IPS-20b (cell line): ENCODE measurements at regions not wholly inside any gene's neighbourhood (a gene's known extent, or its start where the extent isn't known, plus 50 kb on each side); places are given as distances from the start of the nearest gene placed in this dataset.

Experiments
- H3K27ac ChIP-seq: one replicate; pipeline ENCODE4 v1.5.1; 2013; ENCODE audit warnings: low read length
- H3K27me3 ChIP-seq: 2 replicates; pipeline ENCODE4 v1.6.1; 2013; ENCODE audit warnings: mild to moderate bottlenecking, low read length, inconsistent platforms; ENCODE audit not compliant: insufficient read depth
- H3K36me3 ChIP-seq: 2 replicates; pipeline ENCODE4 v1.6.1; 2013; ENCODE audit warnings: low read depth, mild to moderate bottlenecking, inconsistent platforms, low read length, moderate library complexity; ENCODE audit not compliant: insufficient read depth
- H3K4me1 ChIP-seq: 2 replicates; pipeline ENCODE4 v1.6.1; 2013; ENCODE audit warnings: mild to moderate bottlenecking, control low read depth, inconsistent platforms, low read length, moderate library complexity; ENCODE audit not compliant: insufficient read depth
- H3K4me3 ChIP-seq: 2 replicates; pipeline ENCODE4 v1.5.1; 2013; ENCODE audit warnings: mild to moderate bottlenecking, low read length, inconsistent platforms
- H3K9ac ChIP-seq: 2 replicates; pipeline ENCODE4 v1.6.1; 2013; ENCODE audit warnings: low read depth, mild to moderate bottlenecking, inconsistent platforms, low read length, moderate library complexity
- H3K9me3 ChIP-seq: 2 replicates; pipeline ENCODE4 v1.6.1; 2013; ENCODE audit warnings: mild to moderate bottlenecking, low read depth, low read length, inconsistent platforms; ENCODE audit not compliant: insufficient read depth

GRCh38 chr3:186467969-186468368, 76.2 kb downstream of the CRYGS start:
- no peaks in the 10 kb centered on the region for H3K36me3 ChIP-seq
- H3K9me3 ChIP-seq = no peaks in the 10 kb centered on the region
- H3K4me3 ChIP-seq = no peak overlapping the region
- H3K9ac ChIP-seq = no peak overlapping the region
- H3K27ac ChIP-seq = no peak overlapping the region
- H3K4me1 ChIP-seq = no peaks in the 10 kb centered on the region
- H3K27me3 ChIP-seq = no peaks in the 10 kb centered on the region

DNA sequence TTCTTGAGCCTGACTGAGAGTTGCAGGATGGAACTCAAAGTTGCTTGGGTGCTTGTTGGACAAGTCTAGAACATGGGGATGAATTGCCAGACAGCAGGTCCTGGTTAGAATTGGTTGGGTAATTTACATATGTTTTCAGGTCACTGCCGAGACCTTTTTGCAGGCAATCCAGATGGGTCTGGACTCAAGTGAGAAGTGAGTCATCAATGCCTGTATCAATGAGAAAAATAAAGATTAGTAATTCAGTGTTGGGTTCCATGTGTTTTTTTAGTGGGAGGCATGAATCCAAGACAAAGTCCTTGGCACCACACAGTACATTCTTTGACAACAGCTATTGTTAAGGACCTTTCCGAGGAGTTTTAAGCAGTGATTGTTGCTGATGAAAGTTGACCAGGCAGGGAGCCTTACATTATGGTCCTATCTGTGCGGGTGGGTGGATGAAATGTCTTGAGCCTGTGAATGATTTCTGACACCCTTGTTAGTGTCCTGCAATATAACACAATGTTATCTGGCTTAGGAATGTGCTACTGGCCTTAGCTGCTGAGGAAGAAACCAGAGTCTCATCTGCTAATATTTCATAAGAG, 77.7 kb downstream of the CRYGS start:
- no peak overlapping the region for H3K27ac ChIP-seq
- H3K4me3 ChIP-seq = no peak overlapping the region
- H3K36me3 ChIP-seq = no peaks in the 10 kb centered on the region
- no peak overlapping the region for H3K9ac ChIP-seq
- no peaks in the 10 kb centered on the region for H3K9me3 ChIP-seq
- no peaks in the 10 kb centered on the region for H3K27me3 ChIP-seq
- no peaks in the 10 kb centered on the region for H3K4me1 ChIP-seq

GRCh38 chr3:186465508-186465907, 78.7 kb downstream of the CRYGS start:
- Histone ChIP-seq H3K9ac (no peak overlapping the region), H3K27me3 (no peaks in the 10 kb centered on the region)

GRCh38 chr3:186464424-186465093, 79.6 kb downstream of the CRYGS start:
- no peak overlapping the region for H3K4me3 ChIP-seq
- no peak overlapping the region for H3K9ac ChIP-seq
- no peak overlapping the region for H3K27ac ChIP-seq
- no peaks in the 10 kb centered on the region for H3K4me1 ChIP-seq
- no peaks in the 10 kb centered on the region for H3K27me3 ChIP-seq
- H3K36me3 ChIP-seq = no peaks in the 10 kb centered on the region
- no peaks in the 10 kb centered on the region for H3K9me3 ChIP-seq

More at GRCh38 chr3:186465508-186465907, 78.7 kb downstream of the CRYGS start:
- H3K4me3 ChIP-seq = no peak overlapping the region
- H3K36me3 ChIP-seq = no peaks in the 10 kb centered on the region
- H3K27ac ChIP-seq = no peak overlapping the region
- H3K4me1 ChIP-seq = no peaks in the 10 kb centered on the region
- no peaks in the 10 kb centered on the region for H3K9me3 ChIP-seq

GRCh38 chr3:186461141-186461540, 83.0 kb downstream of the CRYGS start:
- Histone ChIP-seq H3K36me3 (no peaks in the 10 kb centered on the region), H3K4me1 (no peaks in the 10 kb centered on the region), H3K4me3 (no peak overlapping the region), H3K27me3 (no peaks in the 10 kb centered on the region), H3K27ac (no peak overlapping the region), H3K9ac (no peak overlapping the region), H3K9me3 (no peaks in the 10 kb centered on the region)

DNA sequence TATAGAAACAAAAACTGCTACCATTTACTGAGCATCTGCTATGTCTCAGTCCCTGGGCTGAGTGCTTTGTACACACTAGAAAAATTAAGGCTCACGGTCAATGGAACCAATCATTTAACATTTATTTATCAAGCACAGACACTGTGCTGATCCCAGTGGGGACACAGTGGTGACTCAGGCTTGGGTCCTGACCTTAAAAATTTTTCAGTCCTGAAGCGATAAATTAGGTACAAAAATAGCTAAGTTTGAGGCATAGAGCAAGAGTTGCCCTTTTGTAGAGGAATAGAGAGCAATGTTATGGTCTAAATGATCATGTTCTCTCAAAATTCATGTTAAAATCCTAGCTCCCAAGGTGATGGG, 85.1 kb downstream of the CRYGS start:
- Histone ChIP-seq H3K9ac (no peak overlapping the region), H3K36me3 (no peaks in the 10 kb centered on the region), H3K27ac (no peak overlapping the region), H3K27me3 (no peaks in the 10 kb centered on the region), H3K4me1 (0 out of 2 replicates have a peak, but pooled peaks cover 5% of the 10 kb centered on the region), H3K9me3 (no peaks in the 10 kb centered on the region), H3K4me3 (no peak overlapping the region)

- no peaks in the 10 kb centered on the region for H3K27me3 ChIP-seq
- no peaks in the 10 kb centered on the region for H3K36me3 ChIP-seq
- no peak overlapping the region for H3K4me3 ChIP-seq
- H3K27ac ChIP-seq = no peak overlapping the region
- no peak overlapping the region for H3K9ac ChIP-seq
- no peaks in the 10 kb centered on the region for H3K9me3 ChIP-seq
- 0 out of 2 replicates have a peak, but pooled peaks cover 5% of the 10 kb centered on the region for H3K4me1 ChIP-seq
These were observed 85.7 kb downstream of the CRYGS start for GRCh38 chr3:186458306-186459107.

- H3K4me1 ChIP-seq = 0 out of 2 replicates have a peak, but pooled peaks cover 5% of the 10 kb centered on the region
- H3K9ac ChIP-seq = no peak overlapping the region
These were observed 86.9 kb downstream of the CRYGS start for GRCh38 chr3:186457236-186457635.

GRCh38 chr3:186456731-186457191, 87.4 kb downstream of the CRYGS start:
- no peaks in the 10 kb centered on the region for H3K27me3 ChIP-seq
- H3K9me3 ChIP-seq = no peaks in the 10 kb centered on the region
- no peak overlapping the region for H3K9ac ChIP-seq
- H3K36me3 ChIP-seq = no peaks in the 10 kb centered on the region
- H3K27ac ChIP-seq = no peak overlapping the region
- 0 out of 2 replicates have a peak, but pooled peaks cover 5% of the 10 kb centered on the region for H3K4me1 ChIP-seq
- H3K4me3 ChIP-seq = no peak overlapping the region

More at GRCh38 chr3:186457236-186457635, 86.9 kb downstream of the CRYGS start:
- no peak overlapping the region for H3K27ac ChIP-seq
- H3K36me3 ChIP-seq = no peaks in the 10 kb centered on the region
- H3K27me3 ChIP-seq = no peaks in the 10 kb centered on the region
- no peaks in the 10 kb centered on the region for H3K9me3 ChIP-seq
- no peak overlapping the region for H3K4me3 ChIP-seq

DNA sequence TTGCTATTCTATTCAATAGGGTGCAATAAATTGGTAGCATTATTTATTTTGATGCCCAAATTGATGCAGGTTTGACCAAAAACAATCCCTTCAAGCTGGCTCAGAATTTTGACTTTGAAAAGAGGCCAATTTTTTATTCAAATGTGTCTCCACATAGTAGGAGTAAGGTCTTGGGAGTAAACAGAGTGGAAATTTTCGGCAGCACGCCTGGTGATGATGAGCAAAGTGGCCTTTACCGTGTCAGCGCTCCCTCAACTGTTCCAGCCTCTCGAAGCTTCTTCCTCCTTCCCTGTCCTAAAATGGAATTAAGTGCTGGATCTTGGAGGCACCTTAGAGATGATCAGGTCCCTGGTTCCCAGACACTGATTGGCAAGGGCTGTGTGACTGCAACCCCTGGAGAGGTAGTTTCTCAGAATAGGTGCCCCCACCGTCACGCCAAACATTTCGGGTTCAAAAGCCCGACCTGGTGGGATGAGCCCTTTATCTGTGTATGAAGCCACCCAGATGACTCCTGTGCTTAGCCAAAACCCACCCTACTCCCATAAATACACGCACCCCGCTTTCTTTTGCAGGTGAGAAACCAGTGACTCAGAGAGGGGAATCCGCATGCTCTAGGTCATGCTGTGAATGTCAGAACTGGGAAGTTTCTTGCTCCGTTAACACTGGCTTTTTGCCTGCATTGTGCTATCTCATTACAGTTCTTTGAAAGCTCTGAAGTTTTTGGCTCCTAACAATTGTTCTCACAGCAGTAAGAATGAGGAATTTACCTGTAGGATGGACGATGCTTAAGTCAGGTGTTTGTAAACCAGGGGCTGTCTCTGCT, 89.1 kb downstream of the CRYGS start:
- no peak overlapping the region for H3K27ac ChIP-seq
- H3K9me3 ChIP-seq = no peaks in the 10 kb centered on the region
- no peaks in the 10 kb centered on the region for H3K36me3 ChIP-seq
- 0 out of 2 replicates have a peak, but pooled peaks cover 5% of the 10 kb centered on the region for H3K4me1 ChIP-seq
- H3K4me3 ChIP-seq = no peak overlapping the region
- no peaks in the 10 kb centered on the region for H3K27me3 ChIP-seq
- H3K9ac ChIP-seq = no peak overlapping the region

DNA sequence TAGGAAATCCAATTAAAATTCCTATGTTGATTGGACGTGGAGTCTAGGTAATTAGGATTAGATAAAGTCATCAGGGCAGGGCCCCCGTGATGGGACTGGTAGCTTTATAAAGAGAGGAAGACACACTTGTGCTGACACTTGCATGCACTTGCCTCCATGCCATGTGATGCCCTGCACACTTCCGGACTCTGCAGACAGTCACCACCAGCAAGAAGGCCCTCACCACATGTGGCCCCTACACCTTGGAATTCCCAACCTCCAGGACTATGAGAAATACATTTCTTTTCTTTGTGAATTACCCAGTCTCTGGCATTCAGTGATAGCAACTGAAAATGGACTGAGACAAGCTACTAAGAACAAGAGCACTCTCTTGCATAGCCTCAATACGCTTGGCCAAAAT, 90.6 kb downstream of the CRYGS start:
- H3K27ac ChIP-seq = no peak overlapping the region
- H3K9ac ChIP-seq = no peak overlapping the region
- no peaks in the 10 kb centered on the region for H3K27me3 ChIP-seq
- 0 out of 2 replicates have a peak, but pooled peaks cover 5% of the 10 kb centered on the region for H3K4me1 ChIP-seq
- H3K36me3 ChIP-seq = no peaks in the 10 kb centered on the region
- no peaks in the 10 kb centered on the region for H3K9me3 ChIP-seq
- no peak overlapping the region for H3K4me3 ChIP-seq
